PC-3 (cell line): ENCODE measurements at regions not wholly inside any gene's neighbourhood (a gene's known extent, or its start where the extent isn't known, plus 50 kb on each side); places are given as distances from the start of the nearest gene placed in this dataset.

ENCODE experiments used
- ATAC-seq: fragments of 200-7000 bp; cut with Tn5 transposase; 2 replicates; pipeline ENCODE4 v1.9.1; 2020; ENCODE audit warnings: mild to moderate bottlenecking, moderate library complexity
- BruUV-seq: library from RNA; stranded (reverse); fragments of 400-500 nt; replicated peaks from 2 replicates; lab custom pipeline; 2021; lab: Mats Ljungman, UMichigan
- CTCF ChIA-PET: fragments of 300-600 bp; sonication (Branson Sonifier 250); formaldehyde crosslinking; loops from one replicate; lab custom pipeline; 2022; ENCODE audit warnings: antibody characterized with exemption; lab: Charles Lee
- POLR2A ChIA-PET: fragments of 300-600 bp; sonication (Branson Sonifier 250); formaldehyde crosslinking; loops from one replicate; lab custom pipeline; 2022; ENCODE audit warnings: antibody characterized with exemption; ENCODE audit not compliant: unreplicated experiment; lab: Charles Lee
- DNase-seq: peaks from one replicate; pipeline ENCODE4 v3.0.0-alpha.2; 2015
- H2AFZ ChIP-seq: fragments of 300-600 bp; sonication (generic); 2 replicates; pipeline ENCODE4 v1.6.0; 2016; ENCODE audit warnings: antibody characterized with exemption, low read length
- H3F3A ChIP-seq: fragments of 300-600 bp; sonication (generic); one replicate; pipeline ENCODE4 v1.6.0; 2017; ENCODE audit warnings: antibody characterized with exemption, low read length, control low read depth, mild to moderate bottlenecking; ENCODE audit not compliant: unreplicated experiment
- H3K27ac ChIP-seq: fragments of 300-600 bp; sonication (generic); 2 replicates; pipeline ENCODE4 v1.5.1; 2016; ENCODE audit warnings: mild to moderate bottlenecking, low read length
- H3K27me3 ChIP-seq: fragments of 300-600 bp; sonication (generic); 2 replicates; pipeline ENCODE4 v1.6.1; 2016; ENCODE audit warnings: low read length, mixed read lengths
- H3K36me3 ChIP-seq: fragments of 300-600 bp; sonication (generic); 2 replicates; pipeline ENCODE4 v1.6.1; 2016; ENCODE audit warnings: low read depth, mixed run types, low read length, mixed read lengths
- H3K4me1 ChIP-seq: fragments of 300-600 bp; sonication (generic); 2 replicates; pipeline ENCODE4 v1.5.1; 2016; ENCODE audit warnings: low read length; ENCODE audit not compliant: insufficient read depth
- H3K4me2 ChIP-seq: fragments of 300-600 bp; sonication (generic); 2 replicates; pipeline ENCODE4 v1.6.0; 2016; ENCODE audit warnings: low read length
- H3K4me3 ChIP-seq: fragments of 300-600 bp; sonication (generic); 2 replicates; pipeline ENCODE4 v1.5.1; 2016; ENCODE audit warnings: mild to moderate bottlenecking, low read length, mixed read lengths
- H3K79me2 ChIP-seq: fragments of 300-600 bp; sonication (generic); 2 replicates; pipeline ENCODE4 v1.6.1; 2017; ENCODE audit warnings: low read length, mixed read lengths
- H3K9ac ChIP-seq: fragments of 300-600 bp; sonication (generic); 2 replicates; pipeline ENCODE4 v1.6.0; 2016; ENCODE audit warnings: mild to moderate bottlenecking, low read length
- H3K9me2 ChIP-seq: fragments of 300-600 bp; sonication (generic); replicated peaks from 2 replicates; pipeline ENCODE4 v1.6.1; 2016; ENCODE audit warnings: mixed run types, low read length, mixed read lengths
- H3K9me3 ChIP-seq: fragments of 300-600 bp; sonication (generic); 2 replicates; pipeline ENCODE4 v1.6.1; 2016; ENCODE audit warnings: low read length, mixed read lengths
- H4K20me1 ChIP-seq: fragments of 300-600 bp; sonication (generic); 2 replicates; pipeline ENCODE4 v1.6.1; 2016; ENCODE audit warnings: low read length, mixed read lengths
- CTCF ChIP-seq: fragments of 300-600 bp; sonication (generic); conservative IDR thresholded peaks from 2 replicates; pipeline ENCODE4 v1.5.1; 2017; ENCODE audit warnings: antibody characterized with exemption, low read depth, mild to moderate bottlenecking, low read length
- EZH2 ChIP-seq: fragments of 300-600 bp; sonication (generic); IDR thresholded peaks from one replicate; pipeline ENCODE4 v1.6.1; 2017; ENCODE audit warnings: antibody characterized with exemption, mild to moderate bottlenecking, low read length; ENCODE audit not compliant: unreplicated experiment
- EZH2phosphoT487 ChIP-seq: fragments of 300-600 bp; sonication (generic); IDR thresholded peaks from 2 replicates; pipeline ENCODE4 v1.6.1; 2018; ENCODE audit warnings: mild to moderate bottlenecking, antibody characterized with exemption, low read length, borderline replicate concordance
- intact Hi-C: fragments of 100-400 bp; cut with micrococcal nuclease; formaldehyde crosslinking; loops from 2 replicates; pipeline ENCODE4 v1.9.0; 2023

- H3K9me2 ChIP-seq = no peaks in the 10 kb centered on the region
- ATAC-seq (no peak), DNase-seq (no peak)
- no peaks in the 10 kb centered on the region for H3K79me2 ChIP-seq
- ChIA-PET POLR2A (no interaction called here), CTCF (no interaction called here)
- H2AFZ ChIP-seq = no peak overlapping the region
- intact Hi-C loops = no loop called here
- no peak overlapping the region for H3K4me2 ChIP-seq
- no peaks in the 10 kb centered on the region for H3K9me3 ChIP-seq
- no peak overlapping the region for H3K9ac ChIP-seq
- no peak overlapping the region for H3K27ac ChIP-seq
- no peaks in the 10 kb centered on the region for H3F3A ChIP-seq
- TF ChIP-seq EZH2 = no peak
- TF ChIP-seq CTCF = no peak
- no peak for TF ChIP-seq EZH2phosphoT487
- no TSS peak for BruUV-seq
- H3K4me1 ChIP-seq = no peaks in the 10 kb centered on the region
- peaks cover 24% of the 10 kb centered on the region for H3K27me3 ChIP-seq
- H4K20me1 ChIP-seq = no peaks in the 10 kb centered on the region
- H3K4me3 ChIP-seq = no peak overlapping the region
- no peaks in the 10 kb centered on the region for H3K36me3 ChIP-seq
Measured at GRCh38 chr5:8134609-8135008, 265.7 kb downstream of the MTRR start.

GRCh38 chr5:8135742-8136141 lies 266.8 kb downstream of the MTRR start:
- Histone ChIP-seq H3K4me3 (no peak overlapping the region), H3K4me2 (no peak overlapping the region), H3K79me2 (no peaks in the 10 kb centered on the region), H3K9me2 (no peaks in the 10 kb centered on the region), H3K9me3 (no peaks in the 10 kb centered on the region), H3K27me3 (peaks cover 24% of the 10 kb centered on the region; the same call in 1 of the 2 replicates), H3F3A (no peaks in the 10 kb centered on the region), H2AFZ (no peak overlapping the region), H4K20me1 (no peaks in the 10 kb centered on the region), H3K36me3 (no peaks in the 10 kb centered on the region), H3K9ac (no peak overlapping the region), H3K27ac (no peak overlapping the region), H3K4me1 (no peaks in the 10 kb centered on the region)
- BruUV-seq = no TSS peak
- intact Hi-C loops = no loop called here
- ATAC-seq = no peak
- CTCF ChIA-PET = no interaction called here
- TF ChIP-seq EZH2phosphoT487 = no peak
- POLR2A ChIA-PET = no interaction called here
- peak; percentile 33 for DNase-seq

GRCh38 chr5:8136271-8136670 lies 267.3 kb downstream of the MTRR start:
- intact Hi-C loops = no loop called here
- Histone ChIP-seq H3K9me3 (no peaks in the 10 kb centered on the region), H3K4me3 (no peak overlapping the region), H4K20me1 (no peaks in the 10 kb centered on the region), H2AFZ (no peak overlapping the region), H3K79me2 (no peaks in the 10 kb centered on the region), H3K27me3 (peaks cover 27% of the 10 kb centered on the region), H3K36me3 (no peaks in the 10 kb centered on the region), H3K9ac (no peak overlapping the region), H3F3A (no peaks in the 10 kb centered on the region), H3K4me1 (no peaks in the 10 kb centered on the region), H3K27ac (no peak overlapping the region), H3K4me2 (no peak overlapping the region), H3K9me2 (no peaks in the 10 kb centered on the region)
- no peak for DNase-seq
- TF ChIP-seq EZH2 (no peak), EZH2phosphoT487 (no peak), CTCF (no peak)
- BruUV-seq = no TSS peak
- POLR2A ChIA-PET = no interaction called here
- CTCF ChIA-PET = no interaction called here
- no peak for ATAC-seq
